WTC11 (cell line): ENCODE measurements at regions not wholly inside any gene's neighbourhood (a gene's known extent, or its start where the extent isn't known, plus 50 kb on each side); places are given as distances from the start of the nearest gene placed in this dataset.

ENCODE experiments used
- ATAC-seq: fragments of 200-7000 bp; cut with Tn5 transposase; 2 replicates; pipeline ENCODE4 v1.10.0; 2021; ENCODE audit warnings: mild to moderate bottlenecking, moderate library complexity
- CTCF ChIA-PET: fragments of 300-600 bp; sonication (Branson Sonifier 250); formaldehyde crosslinking; loops from one replicate; lab custom pipeline; 2021; ENCODE audit warnings: antibody characterized with exemption; lab: Charles Lee
- POLR2A ChIA-PET: fragments of 350-600 bp; sonication (Branson Sonifier 250); formaldehyde crosslinking; loops from one replicate; lab custom pipeline; 2021; ENCODE audit warnings: antibody characterized with exemption; lab: Charles Lee
- DNase-seq: peaks from one replicate; pipeline ENCODE4 v3.0.0; 2021; ENCODE audit warnings: low spot score
- H3K27ac Mint-ChIP-seq: 2 replicates; pipeline ENCODE4 v1.8.0; 2021; ENCODE audit warnings: mixed read lengths
- H3K27me3 Mint-ChIP-seq: 2 replicates; pipeline ENCODE4 v1.8.0; 2021; ENCODE audit warnings: low read depth, mild to moderate bottlenecking, moderate library complexity, mixed read lengths
- H3K36me3 Mint-ChIP-seq: 2 replicates; pipeline ENCODE4 v1.8.0; 2021; ENCODE audit warnings: mixed read lengths
- H3K4me1 Mint-ChIP-seq: 2 replicates; pipeline ENCODE4 v1.8.0; 2022; ENCODE audit warnings: mixed read lengths
- H3K4me3 Mint-ChIP-seq: 2 replicates; pipeline ENCODE4 v1.8.0; 2021; ENCODE audit warnings: mild to moderate bottlenecking, moderate library complexity, mixed read lengths
- H3K9me3 Mint-ChIP-seq: 2 replicates; pipeline ENCODE4 v1.8.0; 2021; ENCODE audit warnings: mixed read lengths
- AR ChIP-seq: fragments of 250-450 bp; sonication (Bioruptor Pico); IDR thresholded peaks from 2 replicates; pipeline ENCODE4 v1.9.0; 2021; ENCODE audit warnings: mild to moderate bottlenecking
- ATF1 ChIP-seq: sonication (generic); formaldehyde crosslinking; IDR thresholded peaks from 2 replicates; pipeline ENCODE4 v1.8.1; 2023; ENCODE audit warnings: mild to moderate bottlenecking, moderate library complexity, missing genetic modification reagents
- CREM ChIP-seq: sonication (generic); formaldehyde crosslinking; IDR thresholded peaks from 2 replicates; pipeline ENCODE4 v1.8.1; 2022; ENCODE audit warnings: mild to moderate bottlenecking, missing genetic modification reagents, moderate library complexity
- E2F4 ChIP-seq: sonication (generic); formaldehyde crosslinking; IDR thresholded peaks from 2 replicates; pipeline ENCODE4 v1.8.1; 2022; ENCODE audit warnings: low read depth, mild to moderate bottlenecking, moderate library complexity, missing genetic modification reagents, borderline replicate concordance
- FOXJ3 ChIP-seq: sonication (generic); formaldehyde crosslinking; IDR thresholded peaks from 2 replicates; pipeline ENCODE4 v1.9.0; 2021; ENCODE audit warnings: missing genetic modification reagents, mild to moderate bottlenecking, borderline replicate concordance
- GRHL2 ChIP-seq: fragments of 250-450 bp; sonication (Bioruptor Pico); IDR thresholded peaks from 2 replicates; pipeline ENCODE4 v1.8.0; 2022; ENCODE audit warnings: mild to moderate bottlenecking, moderate library complexity; ENCODE audit not compliant: insufficient replicate concordance, severe bottlenecking
- NFE2L1 ChIP-seq: sonication (generic); formaldehyde crosslinking; IDR thresholded peaks from 2 replicates; pipeline ENCODE4 v1.8.1; 2023; ENCODE audit warnings: missing genetic modification reagents
- OVOL2 ChIP-seq: fragments of 250-450 bp; sonication (Bioruptor Pico); IDR thresholded peaks from 2 replicates; pipeline ENCODE4 v1.9.0; 2021; ENCODE audit warnings: mild to moderate bottlenecking, borderline replicate concordance
- PRDM15 ChIP-seq: sonication (generic); formaldehyde crosslinking; IDR thresholded peaks from 2 replicates; pipeline ENCODE4 v1.8.0; 2022; ENCODE audit warnings: missing genetic modification reagents
- RELA ChIP-seq: sonication (generic); formaldehyde crosslinking; IDR thresholded peaks from 2 replicates; pipeline ENCODE4 v1.8.1; 2022; ENCODE audit warnings: missing genetic modification reagents, mild to moderate bottlenecking, borderline replicate concordance
- RORB ChIP-seq: fragments of 250-450 bp; sonication (Bioruptor Pico); IDR thresholded peaks from 2 replicates; pipeline ENCODE4 v1.9.0; 2021; ENCODE audit warnings: mild to moderate bottlenecking
- SMAD3 ChIP-seq: sonication (generic); formaldehyde crosslinking; IDR thresholded peaks from 2 replicates; pipeline ENCODE4 v1.8.0; 2022; ENCODE audit warnings: missing genetic modification reagents, mild to moderate bottlenecking, borderline replicate concordance
- TEAD4 ChIP-seq: sonication (generic); formaldehyde crosslinking; IDR thresholded peaks from 2 replicates; pipeline ENCODE4 v1.8.0; 2022; ENCODE audit warnings: mild to moderate bottlenecking, missing genetic modification reagents
- TP53 ChIP-seq: sonication (generic); formaldehyde crosslinking; IDR thresholded peaks from 2 replicates; pipeline ENCODE4 v1.8.1; 2023; ENCODE audit warnings: mild to moderate bottlenecking, missing genetic modification reagents
- ZNF281 ChIP-seq: sonication (generic); formaldehyde crosslinking; IDR thresholded peaks from 2 replicates; pipeline ENCODE4 v1.8.0; 2023; ENCODE audit warnings: mild to moderate bottlenecking, missing genetic modification reagents
- ZNF396 ChIP-seq: fragments of 250-450 bp; sonication (Bioruptor Pico); IDR thresholded peaks from 2 replicates; pipeline ENCODE4 v1.8.0; 2021; ENCODE audit warnings: mild to moderate bottlenecking, moderate library complexity, borderline replicate concordance
- TF ChIP-seq, protein P1 (sequence below): sonication (generic); formaldehyde crosslinking; IDR thresholded peaks from 2 replicates; pipeline ENCODE4 v1.8.0; 2022; ENCODE audit warnings: mild to moderate bottlenecking, missing genetic modification reagents
- TF ChIP-seq, protein P2 (sequence below): sonication (generic); formaldehyde crosslinking; IDR thresholded peaks from 2 replicates; pipeline ENCODE4 v1.8.1; 2022; ENCODE audit warnings: mild to moderate bottlenecking, missing genetic modification reagents, moderate library complexity, borderline replicate concordance
- TF ChIP-seq, protein P3 (sequence below): sonication (generic); formaldehyde crosslinking; IDR thresholded peaks from 2 replicates; pipeline ENCODE4 v1.8.1; 2023; ENCODE audit warnings: mild to moderate bottlenecking, missing genetic modification reagents, moderate library complexity
- TF ChIP-seq, protein P4 (sequence below): sonication (generic); formaldehyde crosslinking; IDR thresholded peaks from 2 replicates; pipeline ENCODE4 v1.8.0; 2022; ENCODE audit warnings: mild to moderate bottlenecking, missing genetic modification reagents

DNA sequence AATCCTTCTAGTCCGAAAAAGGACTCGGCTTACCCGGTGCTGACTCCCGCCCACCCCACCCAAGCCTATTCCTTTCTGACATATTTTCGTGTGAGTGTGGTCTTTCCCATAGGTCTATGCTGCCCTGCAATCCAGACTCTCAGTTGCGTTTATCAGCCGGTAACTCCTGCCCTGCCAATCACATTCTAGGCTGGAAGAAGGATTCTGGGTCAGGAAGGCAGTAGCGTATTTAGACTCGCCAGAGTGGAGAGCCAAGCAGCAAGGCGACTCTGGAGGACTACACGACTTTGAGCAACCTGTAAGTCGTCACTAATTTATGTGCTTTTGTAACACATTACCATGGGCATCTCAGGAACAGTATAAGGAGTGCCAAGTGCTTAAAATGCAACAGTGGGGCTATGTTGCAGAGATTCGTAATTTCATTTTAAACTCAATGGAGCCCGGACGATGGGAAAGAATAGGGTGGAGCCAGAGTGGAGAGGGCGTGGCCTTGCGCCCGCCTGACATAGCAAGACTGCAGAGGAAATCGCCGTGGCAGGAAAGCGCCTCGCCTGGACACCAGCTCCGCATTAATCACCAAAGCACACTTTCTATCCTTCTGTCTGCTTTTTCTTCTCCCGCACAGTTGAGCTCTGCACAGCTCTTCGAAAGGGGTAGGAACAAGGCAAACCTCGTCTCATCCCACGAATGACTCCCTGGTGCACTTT lies 1044.2 kb downstream of the AGBL1 start (continued):
- TF ChIP-seq, protein P1, sequence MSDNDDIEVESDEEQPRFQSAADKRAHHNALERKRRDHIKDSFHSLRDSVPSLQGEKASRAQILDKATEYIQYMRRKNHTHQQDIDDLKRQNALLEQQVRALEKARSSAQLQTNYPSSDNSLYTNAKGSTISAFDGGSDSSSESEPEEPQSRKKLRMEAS (CRISPR knock-in tag): no peak
- TF ChIP-seq FOXJ3 (CRISPR knock-in tag) (no peak), SMAD3 (CRISPR knock-in tag) (no peak), GRHL2 (CRISPR knock-in tag) (no peak), TEAD4 (CRISPR knock-in tag) (no peak)
- TF ChIP-seq, all 79 proteins: peak for 0

- H3K4me1 Mint-ChIP-seq: no peaks in the 10 kb centered on the region
- H3K9me3 Mint-ChIP-seq: 0 out of 2 replicates have a peak, but pooled peaks cover 7% of the 10 kb centered on the region
- TF ChIP-seq RELA (CRISPR knock-in tag): no peak
- no peak for TF ChIP-seq E2F4
- TF ChIP-seq, protein P2, sequence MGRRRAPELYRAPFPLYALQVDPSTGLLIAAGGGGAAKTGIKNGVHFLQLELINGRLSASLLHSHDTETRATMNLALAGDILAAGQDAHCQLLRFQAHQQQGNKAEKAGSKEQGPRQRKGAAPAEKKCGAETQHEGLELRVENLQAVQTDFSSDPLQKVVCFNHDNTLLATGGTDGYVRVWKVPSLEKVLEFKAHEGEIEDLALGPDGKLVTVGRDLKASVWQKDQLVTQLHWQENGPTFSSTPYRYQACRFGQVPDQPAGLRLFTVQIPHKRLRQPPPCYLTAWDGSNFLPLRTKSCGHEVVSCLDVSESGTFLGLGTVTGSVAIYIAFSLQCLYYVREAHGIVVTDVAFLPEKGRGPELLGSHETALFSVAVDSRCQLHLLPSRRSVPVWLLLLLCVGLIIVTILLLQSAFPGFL (CRISPR knock-in tag): no peak
- TF ChIP-seq ZNF396 (CRISPR knock-in tag): no peak
- no peak for TF ChIP-seq RORB
- no peak for TF ChIP-seq OVOL2 (CRISPR knock-in tag)
- TF ChIP-seq, protein P3, sequence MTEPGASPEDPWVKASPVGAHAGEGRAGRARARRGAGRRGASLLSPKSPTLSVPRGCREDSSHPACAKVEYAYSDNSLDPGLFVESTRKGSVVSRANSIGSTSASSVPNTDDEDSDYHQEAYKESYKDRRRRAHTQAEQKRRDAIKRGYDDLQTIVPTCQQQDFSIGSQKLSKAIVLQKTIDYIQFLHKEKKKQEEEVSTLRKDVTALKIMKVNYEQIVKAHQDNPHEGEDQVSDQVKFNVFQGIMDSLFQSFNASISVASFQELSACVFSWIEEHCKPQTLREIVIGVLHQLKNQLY (CRISPR knock-in tag): no peak
- TF ChIP-seq ZNF281 (CRISPR knock-in tag): no peak
- no peak for TF ChIP-seq AR (CRISPR knock-in tag)
- TF ChIP-seq NFE2L1: no peak
- TF ChIP-seq, protein P4, sequence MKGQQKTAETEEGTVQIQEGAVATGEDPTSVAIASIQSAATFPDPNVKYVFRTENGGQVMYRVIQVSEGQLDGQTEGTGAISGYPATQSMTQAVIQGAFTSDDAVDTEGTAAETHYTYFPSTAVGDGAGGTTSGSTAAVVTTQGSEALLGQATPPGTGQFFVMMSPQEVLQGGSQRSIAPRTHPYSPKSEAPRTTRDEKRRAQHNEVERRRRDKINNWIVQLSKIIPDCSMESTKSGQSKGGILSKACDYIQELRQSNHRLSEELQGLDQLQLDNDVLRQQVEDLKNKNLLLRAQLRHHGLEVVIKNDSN (CRISPR knock-in tag): no peak
- no peak for TF ChIP-seq CREM (CRISPR knock-in tag)
- TF ChIP-seq PRDM15 (CRISPR knock-in tag): no peak
- TF ChIP-seq TP53 (CRISPR knock-in tag): no peak
- no peak for TF ChIP-seq ATF1
- ChIA-PET CTCF (no interaction called here), POLR2A (no interaction called here)
- H3K27ac Mint-ChIP-seq: no peak overlapping the region
- H3K36me3 Mint-ChIP-seq: no peaks in the 10 kb centered on the region
- no peak overlapping the region for H3K4me3 Mint-ChIP-seq
- DNase-seq: no peak
- no peaks in the 10 kb centered on the region; the same call in 1 of the 2 replicates for H3K27me3 Mint-ChIP-seq
- ATAC-seq: no peak
Observed at GRCh38 chr15:87121336-87121735, 1041.7 kb downstream of the AGBL1 start.
